Left ventricle myocardium superior (tissue), 1 donor: ENCODE measurements at regions not wholly inside any gene's neighbourhood (a gene's known extent, or its start where the extent isn't known, plus 50 kb on each side); places are given as distances from the start of the nearest gene placed in this dataset.
"Not testable (repeated sequence)": the region's sequence is repeated elsewhere in the genome, so short reads cannot be mapped to it uniquely, and the experiment has no call there.

Experiments used
- ATAC-seq: fragments of 200-7000 bp; cut with Tn5 transposase; one replicate; pipeline ENCODE4 v1.9.1; 2020; ENCODE audit warnings: mild to moderate bottlenecking, moderate library complexity
- DNase-seq: peaks from one replicate; pipeline ENCODE4 v3.0.0-alpha.2; 2020
- intact Hi-C: fragments of 100-400 bp; cut with micrococcal nuclease; formaldehyde crosslinking; loops from one replicate; pipeline ENCODE4 v1.11.0; 2022
- donor health status: DM: no; HTN: yes; CAD: no; lungs with severe emphysema.

- intact Hi-C loops = no loop called here
- ATAC-seq (no peak), DNase-seq (no peak)
Observed at GRCh38 chr7:52249741-52250140, 785.7 kb upstream of the POM121L12 start.

- intact Hi-C loops = no loop called here
- DNase-seq = no peak
- ATAC-seq = no peak
Observed at GRCh38 chr7:52247518-52247917, 787.9 kb upstream of the POM121L12 start.

- ATAC-seq (no peak), DNase-seq (no peak)
- intact Hi-C loops = no loop called here
Observed at GRCh38 chr7:52243685-52244084, 791.7 kb upstream of the POM121L12 start.

- ATAC-seq (no peak), DNase-seq (no peak)
- intact Hi-C loops = no loop called here
Observed at GRCh38 chr7:52233248-52233647, 802.2 kb upstream of the POM121L12 start.

- intact Hi-C loops = no loop called here
- ATAC-seq = no peak
- DNase-seq = no peak
Observed at GRCh38 chr7:52211930-52212329, 823.5 kb upstream of the POM121L12 start.

- intact Hi-C loops = no loop called here
- DNase-seq (no peak), ATAC-seq (no peak)
Observed at GRCh38 chr7:52209614-52210013, 825.8 kb upstream of the POM121L12 start.

GRCh38 chr7:52197221-52197620, 838.2 kb upstream of the POM121L12 start:
- ATAC-seq (no peak), DNase-seq (no peak)
- intact Hi-C loops = no loop called here

GRCh38 chr7:52195664-52196063, 839.8 kb upstream of the POM121L12 start:
- intact Hi-C loops = no loop called here
- ATAC-seq = no peak
- DNase-seq = no peak

GRCh38 chr7:52189153-52189778, 846.2 kb upstream of the POM121L12 start:
- ATAC-seq (no peak), DNase-seq (no peak)
- intact Hi-C loops = no loop called here

- ATAC-seq (no peak), DNase-seq (no peak)
- intact Hi-C loops = no loop called here
Observed at GRCh38 chr7:52184006-52184703, 851.3 kb upstream of the POM121L12 start.

- ATAC-seq (no peak), DNase-seq (no peak)
- intact Hi-C loops = no loop called here
Observed at GRCh38 chr7:52179934-52180333, 855.5 kb upstream of the POM121L12 start.

GRCh38 chr7:52168085-52168484, 851.5 kb upstream of the COBL start:
- no peak for DNase-seq
- intact Hi-C loops = no loop called here
- no peak for ATAC-seq

- ATAC-seq (no peak), DNase-seq (no peak)
- intact Hi-C loops = no loop called here
Observed at GRCh38 chr7:52163311-52163710, 846.7 kb upstream of the COBL start.

- ATAC-seq = no peak
- intact Hi-C loops = no loop called here
- no peak for DNase-seq
Observed at GRCh38 chr7:52161483-52161882, 844.9 kb upstream of the COBL start.

GRCh38 chr7:52159421-52159820, 842.8 kb upstream of the COBL start:
- intact Hi-C loops, ATAC-seq, DNase-seq: not testable (repeated sequence)

GRCh38 chr7:52154382-52154781, 837.8 kb upstream of the COBL start:
- DNase-seq (no peak), ATAC-seq (no peak)
- intact Hi-C loops = no loop called here

- DNase-seq (no peak), ATAC-seq (no peak)
- intact Hi-C loops = no loop called here
Observed at GRCh38 chr7:52151559-52151958, 835.0 kb upstream of the COBL start.

- intact Hi-C loops = no loop called here
- DNase-seq (no peak), ATAC-seq (no peak)
Observed at GRCh38 chr7:52150952-52151351, 834.3 kb upstream of the COBL start.

GRCh38 chr7:52146871-52147634, 830.4 kb upstream of the COBL start:
- no peak for ATAC-seq
- intact Hi-C loops = no loop called here
- no peak for DNase-seq

- intact Hi-C loops = no loop called here
- ATAC-seq (no peak), DNase-seq (no peak)
Observed at GRCh38 chr7:52143219-52143618, 826.6 kb upstream of the COBL start.

- intact Hi-C loops = no loop called here
- DNase-seq (no peak), ATAC-seq (no peak)
Observed at GRCh38 chr7:52140851-52141250, 824.2 kb upstream of the COBL start.
